OCI-LY1 (cell line): ENCODE measurements at regions not wholly inside any gene's neighbourhood (a gene's known extent, or its start where the extent isn't known, plus 50 kb on each side); places are given as distances from the start of the nearest gene placed in this dataset.

ENCODE experiments used
- H2AFZ ChIP-seq: fragments of 200-600 bp; sonication (generic), shearing (Covaris generic); 2 replicates; pipeline ENCODE4 v1.6.0; 2014; ENCODE audit warnings: antibody characterized with exemption, mild to moderate bottlenecking, low read length
- H3F3A ChIP-seq: fragments of 200-600 bp; sonication (generic), shearing (Covaris generic); 2 replicates; pipeline ENCODE4 v1.6.0; 2014; ENCODE audit warnings: mild to moderate bottlenecking, antibody characterized with exemption, low read length, moderate library complexity; ENCODE audit not compliant: insufficient read depth
- H3K27ac ChIP-seq: fragments of 200-600 bp; sonication (generic); 2 replicates; pipeline ENCODE4 v1.5.1; 2014; ENCODE audit warnings: low read length, mixed run types, mild to moderate bottlenecking, low read depth; ENCODE audit not compliant: poor library complexity, severe bottlenecking
- H3K27me3 ChIP-seq: fragments of 200-600 bp; sonication (generic); 2 replicates; pipeline ENCODE4 v1.6.0; 2014; ENCODE audit warnings: antibody characterized with exemption, mild to moderate bottlenecking, low read length, moderate library complexity; ENCODE audit not compliant: insufficient read depth
- H3K36me3 ChIP-seq: fragments of 200-600 bp; sonication (generic); 2 replicates; pipeline ENCODE4 v1.6.1; 2014; ENCODE audit warnings: mild to moderate bottlenecking, antibody characterized with exemption, low read length, moderate library complexity, mixed read lengths; ENCODE audit not compliant: insufficient read depth
- H3K4me1 ChIP-seq: fragments of 200-600 bp; sonication (generic); 2 replicates; pipeline ENCODE4 v1.5.1; 2014; ENCODE audit warnings: mild to moderate bottlenecking, low read length, moderate library complexity; ENCODE audit not compliant: insufficient read depth, severe bottlenecking
- H3K4me2 ChIP-seq: fragments of 200-600 bp; sonication (generic), shearing (Covaris generic); 2 replicates; pipeline ENCODE4 v1.6.1; 2014; ENCODE audit warnings: low read length
- H3K4me3 ChIP-seq: fragments of 200-600 bp; sonication (generic); 2 replicates; pipeline ENCODE4 v1.5.1; 2014; ENCODE audit warnings: low read length, low read depth, mild to moderate bottlenecking, mixed read lengths; ENCODE audit not compliant: poor library complexity, severe bottlenecking
- H3K79me2 ChIP-seq: fragments of 200-600 bp; shearing (Covaris generic); 2 replicates; pipeline ENCODE4 v1.6.1; 2016; ENCODE audit warnings: mixed run types, low read length, mixed read lengths; ENCODE audit not compliant: insufficient read depth
- H3K9ac ChIP-seq: fragments of 200-600 bp; sonication (generic), shearing (Covaris generic); 2 replicates; pipeline ENCODE4 v1.6.1; 2014; ENCODE audit warnings: mild to moderate bottlenecking, low read length, mixed read lengths
- H3K9me2 ChIP-seq: fragments of 200-600 bp; sonication (generic), shearing (Covaris generic); 2 replicates; pipeline ENCODE4 v1.6.1; 2014; ENCODE audit warnings: low read depth, mild to moderate bottlenecking, low read length, mixed read lengths
- H3K9me3 ChIP-seq: fragments of 200-600 bp; shearing (Covaris generic); 2 replicates; pipeline ENCODE4 v1.6.1; 2014; ENCODE audit warnings: low read length, mixed read lengths
- H4K20me1 ChIP-seq: fragments of 200-600 bp; sonication (generic), shearing (Covaris generic); 2 replicates; pipeline ENCODE4 v1.6.0; 2016; ENCODE audit warnings: mild to moderate bottlenecking, low read length; ENCODE audit not compliant: insufficient read depth
- CTCF ChIP-seq: fragments of 200-600 bp; sonication (generic), shearing (Covaris generic); IDR thresholded peaks from 2 replicates; pipeline ENCODE4 v1.5.1; 2017; ENCODE audit warnings: mild to moderate bottlenecking, antibody characterized with exemption, low read length, moderate library complexity, mixed read lengths
- EZH2 ChIP-seq: fragments of 200-600 bp; sonication (generic), shearing (Covaris generic); IDR thresholded peaks from 2 replicates; pipeline ENCODE4 v1.8.0; 2017; ENCODE audit warnings: borderline replicate concordance, mixed run types, mild to moderate bottlenecking, antibody characterized with exemption, low read length, moderate library complexity, mixed read lengths

GRCh38 chrX:68934421-68934820, 105.6 kb downstream of the EFNB1 start:
- Histone ChIP-seq H4K20me1 (no peaks in the 10 kb centered on the region), H3K36me3 (no peaks in the 10 kb centered on the region), H3K27ac (no peak overlapping the region), H3F3A (no peaks in the 10 kb centered on the region), H3K4me3 (no peak overlapping the region), H3K27me3 (no peaks in the 10 kb centered on the region), H3K4me1 (no peaks in the 10 kb centered on the region), H3K4me2 (no peak overlapping the region), H3K79me2 (no peaks in the 10 kb centered on the region), H2AFZ (no peak overlapping the region), H3K9ac (no peak overlapping the region), H3K9me3 (no peaks in the 10 kb centered on the region), H3K9me2 (no peaks in the 10 kb centered on the region)
- TF ChIP-seq CTCF (no peak), EZH2 (no peak)

GRCh38 chrX:68932611-68933010, 103.8 kb downstream of the EFNB1 start:
- Histone ChIP-seq H3K27ac (no peak overlapping the region), H3F3A (no peaks in the 10 kb centered on the region), H3K27me3 (no peaks in the 10 kb centered on the region), H3K79me2 (no peaks in the 10 kb centered on the region), H3K36me3 (no peaks in the 10 kb centered on the region), H3K9ac (no peak overlapping the region), H3K4me1 (no peaks in the 10 kb centered on the region), H4K20me1 (no peaks in the 10 kb centered on the region), H2AFZ (no peak overlapping the region), H3K4me3 (no peak overlapping the region), H3K9me3 (no peaks in the 10 kb centered on the region), H3K9me2 (no peaks in the 10 kb centered on the region), H3K4me2 (no peak overlapping the region)
- TF ChIP-seq CTCF (no peak), EZH2 (no peak)

- no peak overlapping the region for H3K9ac ChIP-seq
- no peaks in the 10 kb centered on the region for H3K27me3 ChIP-seq
- no peaks in the 10 kb centered on the region for H3K9me2 ChIP-seq
- no peak overlapping the region for H3K27ac ChIP-seq
- H3K4me1 ChIP-seq, result no peaks in the 10 kb centered on the region
- H4K20me1 ChIP-seq, result no peaks in the 10 kb centered on the region
- H3K4me3 ChIP-seq, result no peak overlapping the region
- no peaks in the 10 kb centered on the region for H3K36me3 ChIP-seq
- TF ChIP-seq CTCF, result no peak
- no peak for TF ChIP-seq EZH2
- no peaks in the 10 kb centered on the region for H3K79me2 ChIP-seq
- no peaks in the 10 kb centered on the region for H3K9me3 ChIP-seq
- no peak overlapping the region for H2AFZ ChIP-seq
- no peak overlapping the region for H3K4me2 ChIP-seq
- H3F3A ChIP-seq, result no peaks in the 10 kb centered on the region
Observed at GRCh38 chrX:68931345-68931744, 102.5 kb downstream of the EFNB1 start.
